ENCODE measurements at regions not wholly inside any gene's neighbourhood (a gene's known extent, or its start where the extent isn't known, plus 50 kb on each side); places are given as distances from the start of the nearest gene placed in this dataset.

DNA sequence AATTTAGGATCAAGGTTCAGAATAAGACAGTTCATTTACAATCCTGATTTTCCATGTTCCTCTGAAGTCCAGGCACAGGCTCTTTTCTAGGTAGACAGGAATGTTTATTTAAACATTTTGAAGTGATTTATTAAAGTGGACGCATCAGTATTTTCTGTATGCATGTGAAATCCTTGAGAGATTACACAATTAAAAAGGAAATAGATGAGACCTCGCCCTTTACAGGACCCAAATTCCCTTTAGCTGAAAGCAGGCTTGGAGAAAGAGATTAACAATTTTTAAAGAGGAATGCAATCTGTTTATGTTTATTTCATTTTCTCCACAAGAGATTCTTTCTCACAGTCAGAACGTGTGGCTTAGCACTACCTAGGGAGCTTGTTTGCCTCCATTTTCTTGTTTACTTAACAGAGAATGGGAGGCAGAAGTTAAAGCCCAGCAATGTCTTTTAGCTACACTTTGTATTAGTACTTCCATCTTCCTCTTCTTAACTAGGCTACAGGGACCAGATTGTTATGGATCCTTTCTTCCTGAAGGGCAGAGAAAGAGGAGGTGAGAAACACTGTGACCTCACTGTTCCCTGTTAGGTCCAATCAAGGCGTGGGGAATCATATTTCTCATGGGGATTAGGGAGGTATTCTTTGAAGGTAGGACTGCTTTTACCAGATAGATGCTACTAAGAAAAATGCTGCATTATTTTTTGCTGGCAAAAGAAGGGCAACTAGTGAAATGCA is 416.0 kb downstream of the SH3GL2 start:
- TF ChIP-seq, protein P1, sequence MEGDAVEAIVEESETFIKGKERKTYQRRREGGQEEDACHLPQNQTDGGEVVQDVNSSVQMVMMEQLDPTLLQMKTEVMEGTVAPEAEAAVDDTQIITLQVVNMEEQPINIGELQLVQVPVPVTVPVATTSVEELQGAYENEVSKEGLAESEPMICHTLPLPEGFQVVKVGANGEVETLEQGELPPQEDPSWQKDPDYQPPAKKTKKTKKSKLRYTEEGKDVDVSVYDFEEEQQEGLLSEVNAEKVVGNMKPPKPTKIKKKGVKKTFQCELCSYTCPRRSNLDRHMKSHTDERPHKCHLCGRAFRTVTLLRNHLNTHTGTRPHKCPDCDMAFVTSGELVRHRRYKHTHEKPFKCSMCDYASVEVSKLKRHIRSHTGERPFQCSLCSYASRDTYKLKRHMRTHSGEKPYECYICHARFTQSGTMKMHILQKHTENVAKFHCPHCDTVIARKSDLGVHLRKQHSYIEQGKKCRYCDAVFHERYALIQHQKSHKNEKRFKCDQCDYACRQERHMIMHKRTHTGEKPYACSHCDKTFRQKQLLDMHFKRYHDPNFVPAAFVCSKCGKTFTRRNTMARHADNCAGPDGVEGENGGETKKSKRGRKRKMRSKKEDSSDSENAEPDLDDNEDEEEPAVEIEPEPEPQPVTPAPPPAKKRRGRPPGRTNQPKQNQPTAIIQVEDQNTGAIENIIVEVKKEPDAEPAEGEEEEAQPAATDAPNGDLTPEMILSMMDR (IDR thresholded peaks at IDR 0.05; ENCODE audit: control insufficient read depth, insufficient read depth, low read depth, low read length, missing control alignments): no peak
- no peak for DNase-seq (ENCODE audit: low read depth)
- H3K4me3 ChIP-seq (ENCODE audit: control insufficient read depth, low read depth, low read length): no peak overlapping the region

DNA sequence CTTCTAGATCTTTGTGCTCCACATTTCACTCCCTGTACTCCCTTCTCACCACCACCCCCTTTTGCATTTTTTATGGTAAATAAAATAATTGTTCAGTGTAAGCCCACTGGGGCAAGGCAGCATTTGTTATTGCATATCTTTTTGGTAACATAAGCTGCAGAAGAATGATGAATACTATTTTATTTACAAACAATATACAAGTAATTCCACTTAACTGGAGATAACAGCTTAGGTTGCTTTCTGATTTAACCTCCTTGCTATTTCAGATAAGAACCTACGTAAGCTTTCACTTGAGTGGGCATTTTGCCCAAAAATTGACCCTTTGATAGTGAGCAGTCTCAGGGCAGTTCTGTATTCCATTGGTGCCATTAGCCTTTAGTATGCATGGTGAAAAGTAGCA is 417.9 kb downstream of the SH3GL2 start:
- TF ChIP-seq, protein P1 (IDR thresholded peaks at IDR 0.05; ENCODE audit: control insufficient read depth, insufficient read depth, low read depth, low read length, missing control alignments): no peak
- no peak for DNase-seq (ENCODE audit: low read depth)
- H3K4me3 ChIP-seq (ENCODE audit: control insufficient read depth, low read depth, low read length): no peak overlapping the region

DNA sequence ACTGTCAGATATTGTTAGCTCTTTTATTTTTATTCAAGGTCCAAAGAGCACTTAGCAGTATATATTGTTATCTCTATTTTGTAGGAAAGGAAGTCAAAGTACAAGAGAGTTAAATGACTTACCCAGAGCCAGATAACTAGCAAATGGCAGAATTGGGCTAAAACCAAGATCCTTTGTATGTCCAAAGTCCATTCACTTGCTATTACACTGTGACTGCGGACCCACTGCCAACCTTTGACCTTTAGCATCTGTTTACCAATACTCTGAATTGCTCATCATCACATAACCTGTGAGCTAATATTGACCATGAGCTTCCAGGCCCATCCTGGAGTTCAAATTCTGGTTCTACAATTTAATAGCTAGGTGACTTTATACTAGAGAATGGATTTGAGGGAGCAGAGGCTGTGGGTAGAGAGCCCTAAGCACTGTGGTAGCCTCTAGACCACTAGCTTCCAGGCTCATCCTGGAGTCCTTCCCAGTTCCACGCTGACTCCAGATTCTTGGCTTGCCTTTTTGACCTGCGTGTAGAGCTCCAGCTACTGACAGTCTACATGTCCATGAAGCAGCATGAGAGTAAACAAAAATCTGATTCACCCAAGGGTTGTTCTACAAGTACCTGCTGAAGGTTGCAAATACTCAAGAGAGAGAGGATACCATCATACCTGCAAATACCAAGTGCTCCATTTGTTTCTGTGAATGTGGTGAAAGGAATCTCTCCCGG is 424.0 kb downstream of the SH3GL2 start:
- DNase-seq (ENCODE audit: low read depth): no peak

DNA sequence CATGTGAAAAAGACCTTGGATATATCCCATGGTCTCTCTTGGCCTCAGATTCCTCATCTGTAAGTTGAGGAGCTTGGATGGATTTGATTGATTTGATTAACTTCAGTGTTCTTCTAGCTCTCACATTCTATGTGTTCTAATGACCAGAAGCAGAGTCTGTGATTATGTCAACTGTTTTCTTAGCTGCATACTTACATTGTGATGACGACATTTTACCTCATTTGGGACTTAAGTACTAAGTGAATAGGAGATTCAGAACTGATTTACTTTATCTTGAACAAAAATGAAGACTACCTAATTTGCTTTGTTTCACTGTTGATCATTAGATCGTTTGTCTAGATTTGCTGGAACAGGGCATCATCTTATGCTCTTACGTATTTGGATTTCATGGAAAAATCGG is 427.7 kb downstream of the SH3GL2 start:
- no peak overlapping the region for H3K4me3 ChIP-seq (ENCODE audit: control insufficient read depth, low read depth, low read length)
- DNase-seq (ENCODE audit: low read depth): no peak
- TF ChIP-seq, protein P1 (IDR thresholded peaks at IDR 0.05; ENCODE audit: control insufficient read depth, insufficient read depth, low read depth, low read length, missing control alignments): no peak

More for the DNA sequence above, 424.0 kb downstream of the SH3GL2 start:
- no peak overlapping the region for H3K4me3 ChIP-seq (ENCODE audit: control insufficient read depth, low read depth, low read length)
- TF ChIP-seq, protein P1 (IDR thresholded peaks at IDR 0.05; ENCODE audit: control insufficient read depth, insufficient read depth, low read depth, low read length, missing control alignments): no peak

DNA sequence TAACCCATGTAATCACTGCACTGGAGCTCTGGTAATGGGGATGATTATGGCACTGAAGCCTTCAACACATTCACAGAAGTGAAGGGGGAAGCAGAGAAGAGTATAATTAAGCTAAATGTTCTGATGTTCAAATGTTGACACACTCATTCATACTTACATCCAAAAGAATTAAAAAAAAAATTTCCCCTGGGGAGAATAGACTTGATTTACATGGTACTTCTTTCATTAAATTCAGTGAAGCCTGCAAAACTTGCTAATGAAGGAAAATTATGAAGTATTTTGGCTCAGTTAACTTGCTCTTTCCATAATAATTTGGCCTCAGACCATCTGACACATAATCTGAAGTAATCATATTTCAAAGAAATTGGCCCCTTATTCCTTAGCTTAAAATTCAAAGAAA is 428.8 kb downstream of the SH3GL2 start:
- no peak overlapping the region for H3K4me3 ChIP-seq (ENCODE audit: control insufficient read depth, low read depth, low read length)
- no peak for DNase-seq (ENCODE audit: low read depth)
- TF ChIP-seq, protein P1 (IDR thresholded peaks at IDR 0.05; ENCODE audit: control insufficient read depth, insufficient read depth, low read depth, low read length, missing control alignments): no peak

DNA sequence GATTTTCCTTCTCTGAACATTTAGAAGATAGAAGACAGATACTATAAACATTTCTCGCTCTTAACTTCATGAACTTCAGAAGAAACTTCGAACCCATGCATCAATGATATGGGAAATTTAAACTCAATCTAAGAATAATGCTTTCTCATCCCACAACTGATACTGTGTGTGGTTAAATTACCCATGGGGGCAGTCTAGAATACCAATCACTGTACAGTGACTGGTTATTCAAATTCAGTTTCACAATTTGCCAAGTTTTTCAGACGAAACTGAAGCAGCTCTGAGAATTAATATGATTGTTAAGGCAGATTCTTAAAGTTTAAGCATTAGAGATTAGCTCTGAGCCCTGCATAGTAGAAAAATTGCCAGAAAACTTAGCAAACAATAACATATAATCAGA is 431.0 kb downstream of the SH3GL2 start:
- TF ChIP-seq, protein P1 (IDR thresholded peaks at IDR 0.05; ENCODE audit: control insufficient read depth, insufficient read depth, low read depth, low read length, missing control alignments): no peak
- no peak for DNase-seq (ENCODE audit: low read depth)
- H3K4me3 ChIP-seq (ENCODE audit: control insufficient read depth, low read depth, low read length): no peak overlapping the region

Data from AG09309 (cell line).